OCI-LY7 (cell line): ENCODE measurements at regions not wholly inside any gene's neighbourhood (a gene's known extent, or its start where the extent isn't known, plus 50 kb on each side); places are given as distances from the start of the nearest gene placed in this dataset.
A peak's percentile ranks its signal among the peaks of the same experiment; 100 is the strongest.

Source experiments
- BruUV-seq: library from RNA; stranded (reverse); fragments of 400-500 nt; replicated peaks from 2 replicates; lab custom pipeline; 2021; lab: Mats Ljungman, UMichigan
- CTCF ChIA-PET: fragments of 300-600 bp; sonication (Branson Sonifier 250); formaldehyde crosslinking; loops from one replicate; lab custom pipeline; 2022; ENCODE audit warnings: antibody characterized with exemption; ENCODE audit not compliant: unreplicated experiment; lab: Charles Lee
- POLR2A ChIA-PET: fragments of 300-600 bp; sonication (Branson Sonifier 250); formaldehyde crosslinking; loops from one replicate; lab custom pipeline; 2022; ENCODE audit warnings: antibody characterized with exemption; lab: Charles Lee
- DNase-seq: peaks from one replicate; pipeline ENCODE4 v3.0.0-alpha.2; 2015; ENCODE audit warnings: low spot score
- H2AFZ ChIP-seq: fragments of 200-600 bp; sonication (generic), shearing (Covaris generic); 2 replicates; pipeline ENCODE4 v1.6.1; 2014; ENCODE audit warnings: mild to moderate bottlenecking, antibody characterized with exemption, low read length, moderate library complexity
- H3K27ac ChIP-seq: fragments of 200-600 bp; sonication (generic); 2 replicates; pipeline ENCODE4 v1.5.1; 2014; ENCODE audit warnings: mixed run types, low read depth, mild to moderate bottlenecking, moderate library complexity, low read length, inconsistent platforms; ENCODE audit not compliant: poor library complexity, severe bottlenecking
- H3K36me3 ChIP-seq: fragments of 200-600 bp; sonication (generic); 2 replicates; pipeline ENCODE4 v1.6.1; 2014; ENCODE audit warnings: mild to moderate bottlenecking, antibody characterized with exemption, low read length, moderate library complexity, mixed read lengths; ENCODE audit not compliant: insufficient read depth
- H3K4me1 ChIP-seq: fragments of 200-600 bp; sonication (generic); 2 replicates; pipeline ENCODE4 v1.5.1; 2014; ENCODE audit warnings: mild to moderate bottlenecking, low read length; ENCODE audit not compliant: insufficient read depth, poor library complexity, severe bottlenecking
- H3K4me2 ChIP-seq: fragments of 200-600 bp; sonication (generic); 2 replicates; pipeline ENCODE4 v1.6.1; 2014; ENCODE audit warnings: mild to moderate bottlenecking, low read length
- H3K4me3 ChIP-seq: fragments of 200-600 bp; sonication (generic); 2 replicates; pipeline ENCODE4 v1.5.1; 2014; ENCODE audit warnings: mild to moderate bottlenecking, low read depth, low read length; ENCODE audit not compliant: poor library complexity, severe bottlenecking
- H3K79me2 ChIP-seq: fragments of 200-600 bp; sonication (generic); 2 replicates; pipeline ENCODE4 v1.6.1; 2016; ENCODE audit warnings: low read depth, mild to moderate bottlenecking, low read length, moderate library complexity, mixed read lengths; ENCODE audit not compliant: insufficient read depth
- H3K9me2 ChIP-seq: fragments of 200-600 bp; sonication (generic); 2 replicates; pipeline ENCODE4 v1.6.1; 2016; ENCODE audit warnings: mild to moderate bottlenecking, low read length, mixed read lengths; ENCODE audit not compliant: insufficient read depth
- H3K9me3 ChIP-seq: fragments of 200-600 bp; sonication (generic); 2 replicates; pipeline ENCODE4 v1.6.1; 2014; ENCODE audit warnings: mild to moderate bottlenecking, mixed run types, low read length, mixed read lengths
- H4K20me1 ChIP-seq: fragments of 200-600 bp; sonication (generic); 2 replicates; pipeline ENCODE4 v1.6.1; 2014; ENCODE audit warnings: mild to moderate bottlenecking, antibody characterized with exemption, low read length, moderate library complexity, mixed read lengths; ENCODE audit not compliant: insufficient read depth
- CTCF ChIP-seq: fragments of 200-600 bp; sonication (generic); conservative IDR thresholded peaks from 2 replicates; pipeline ENCODE4 v1.5.1; 2014; ENCODE audit warnings: mild to moderate bottlenecking, antibody characterized with exemption, low read length, moderate library complexity, mixed read lengths
- EZH2phosphoT487 ChIP-seq: fragments of 200-600 bp; sonication (generic); IDR thresholded peaks from 2 replicates; pipeline ENCODE4 v1.6.1; 2018; ENCODE audit warnings: low read depth, borderline replicate concordance, mild to moderate bottlenecking, mixed run types, antibody characterized with exemption, low read length, moderate library complexity, mixed read lengths
- intact Hi-C: fragments of 100-400 bp; cut with micrococcal nuclease; formaldehyde crosslinking; loops from one replicate; pipeline ENCODE4 v1.10.0; 2022; ENCODE audit not compliant: unreplicated experiment

GRCh38 chr12:68455691-68456345 lies 123.7 kb upstream of the MDM1 start:
- Histone ChIP-seq H3K27ac (no peak overlapping the region), H3K9me3 (no peaks in the 10 kb centered on the region), H3K4me2 (no peak overlapping the region), H4K20me1 (no peaks in the 10 kb centered on the region), H3K4me1 (peaks cover 7% of the 10 kb centered on the region), H3K36me3 (no peaks in the 10 kb centered on the region), H3K79me2 (no peaks in the 10 kb centered on the region), H3K4me3 (no peak overlapping the region), H2AFZ (peak overlapping the region; percentile 75), H3K9me2 (no peaks in the 10 kb centered on the region)
- BruUV-seq: no TSS peak
- intact Hi-C loops: no loop called here
- TF ChIP-seq EZH2phosphoT487: no peak
- no peak for TF ChIP-seq CTCF
- ChIA-PET CTCF (no interaction called here), POLR2A (interaction anchor here (0.6 kb wide), 1 partner anchor 381 kb away, joined by 3 read pairs; no protein-coding TSS in a partner anchor)
- peak; percentile 13 for DNase-seq

- Histone ChIP-seq H3K9me3 (no peaks in the 10 kb centered on the region), H3K79me2 (no peaks in the 10 kb centered on the region), H4K20me1 (no peaks in the 10 kb centered on the region), H3K4me2 (no peak overlapping the region), H3K4me3 (no peak overlapping the region), H3K4me1 (peaks cover 7% of the 10 kb centered on the region), H3K36me3 (no peaks in the 10 kb centered on the region), H3K27ac (no peak overlapping the region), H2AFZ (no peak overlapping the region), H3K9me2 (no peaks in the 10 kb centered on the region)
- POLR2A ChIA-PET: no interaction called here
- DNase-seq: no peak
- TF ChIP-seq EZH2phosphoT487 (no peak), CTCF (no peak)
- intact Hi-C loops: no loop called here
- CTCF ChIA-PET: no interaction called here
- no TSS peak for BruUV-seq
Measured at GRCh38 chr12:68458866-68459265, 126.7 kb upstream of the MDM1 start.

GRCh38 chr12:68460236-68460635 lies 128.1 kb upstream of the MDM1 start:
- H3K4me2 ChIP-seq: no peak overlapping the region
- no peak for DNase-seq
- no TSS peak for BruUV-seq
- ChIA-PET POLR2A (no interaction called here), CTCF (no interaction called here)
- intact Hi-C loops: no loop called here
- H3K4me3 ChIP-seq: no peak overlapping the region
- no peak for TF ChIP-seq EZH2phosphoT487
- no peak for TF ChIP-seq CTCF
- H3K9me3 ChIP-seq: no peaks in the 10 kb centered on the region
- H4K20me1 ChIP-seq: no peaks in the 10 kb centered on the region
- no peaks in the 10 kb centered on the region for H3K79me2 ChIP-seq
- peaks cover 7% of the 10 kb centered on the region for H3K4me1 ChIP-seq
- H3K36me3 ChIP-seq: no peaks in the 10 kb centered on the region
- no peak overlapping the region for H2AFZ ChIP-seq
- H3K27ac ChIP-seq: no peak overlapping the region
- no peaks in the 10 kb centered on the region for H3K9me2 ChIP-seq
